GM12878 (cell line): ENCODE measurements at regions not wholly inside any gene's neighbourhood (a gene's known extent, or its start where the extent isn't known, plus 50 kb on each side); places are given as distances from the start of the nearest gene placed in this dataset.

Source experiments
- ATAC-seq: fragments of 200-7000 bp; cut with Tn5 transposase; 3 replicates; pipeline ENCODE4 v1.9.1; 2020; ENCODE audit warnings: mild to moderate bottlenecking, moderate library complexity
- BruUV-seq: library from RNA; stranded (reverse); fragments of 400-500 nt; replicated peaks from 2 replicates; lab custom pipeline; 2021; lab: Mats Ljungman, UMichigan
- CTCF ChIA-PET: fragments of 300-600 bp; sonication (Branson Sonifier 250); formaldehyde crosslinking; extraction: SDS; loops from one replicate; lab custom pipeline; 2021; ENCODE audit warnings: inconsistent platforms; lab: Yijun Ruan, JAX
- POLR2A ChIA-PET: fragments of 350-600 bp; formaldehyde crosslinking; extraction: SDS; loops from one replicate; lab custom pipeline; 2021; ENCODE audit warnings: inconsistent platforms; lab: Charles Lee
- RAD21 ChIA-PET: fragments of 300-600 bp; sonication (Branson Sonifier 250); formaldehyde crosslinking; loops from one replicate; lab custom pipeline; 2023; ENCODE audit warnings: antibody characterized with exemption; ENCODE audit not compliant: unreplicated experiment; lab: Charles Lee
- SMC1A ChIA-PET: fragments of 300-600 bp; sonication (Branson Sonifier 250); formaldehyde crosslinking; loops from one replicate; lab custom pipeline; 2023; ENCODE audit not compliant: unreplicated experiment, uncharacterized antibody; lab: Charles Lee
- DNase-seq: peaks from one replicate; pipeline ENCODE4 v3.0.0-alpha.2; 2011; ENCODE audit warnings: low read depth, low spot score
- FAIRE-seq: peaks from 3 replicates; lab custom pipeline; 2011; peaks lifted over from hg19 to GRCh38; lab: Jason Lieb, UNC
- H2AFZ ChIP-seq: 2 replicates; pipeline ENCODE4 v1.6.0; 2011; ENCODE audit warnings: low read depth, low read length, control low read depth; ENCODE audit not compliant: control insufficient read depth
- H3K27ac ChIP-seq: 2 replicates; pipeline ENCODE4 v1.5.1; 2011; ENCODE audit warnings: control low read depth; ENCODE audit not compliant: control insufficient read depth, insufficient read depth
- H3K27me3 ChIP-seq, 2 experiments: replicated peaks in 1 of 2; 2 replicates each; pipeline versions ENCODE4 v1.6.0 to v1.6.1; 2011; ENCODE audit warnings: low read length in 1 of 2; ENCODE audit not compliant: control insufficient read depth in 2 of 2, insufficient read depth in 2 of 2
- H3K36me3 ChIP-seq, 2 experiments: 2 replicates each; pipeline ENCODE4 v1.5.1; 2011; ENCODE audit warnings: low read length in 1 of 2; ENCODE audit not compliant: control insufficient read depth in 2 of 2, insufficient read depth in 2 of 2
- H3K4me1 ChIP-seq: 2 replicates; pipeline ENCODE4 v1.6.1; 2011; ENCODE audit warnings: mild to moderate bottlenecking, low read length, moderate library complexity, mixed read lengths; ENCODE audit not compliant: control insufficient read depth, insufficient read depth
- H3K4me2 ChIP-seq: 2 replicates; pipeline ENCODE4 v1.6.0; 2011; ENCODE audit warnings: control low read depth; ENCODE audit not compliant: control insufficient read depth, insufficient read depth
- H3K4me3 ChIP-seq: fragments of 200-600 bp; sonication (generic); 2 replicates; pipeline ENCODE4 v1.5.1; 2016
- H3K79me2 ChIP-seq: 2 replicates; pipeline ENCODE4 v1.6.0; 2011; ENCODE audit warnings: low read length; ENCODE audit not compliant: control insufficient read depth, insufficient read depth
- H3K9ac ChIP-seq: 2 replicates; pipeline ENCODE4 v1.8.0; 2011; ENCODE audit warnings: low read length, control low read depth, mixed read lengths; ENCODE audit not compliant: control insufficient read depth, insufficient read depth
- H3K9me3 ChIP-seq: replicated peaks from 3 replicates; pipeline ENCODE4 v1.5.1; 2011; ENCODE audit warnings: mild to moderate bottlenecking, low read length; ENCODE audit not compliant: control insufficient read depth, insufficient read depth
- H4K20me1 ChIP-seq: 2 replicates; pipeline ENCODE4 v1.6.0; 2011; ENCODE audit not compliant: control insufficient read depth, insufficient read depth
- EP300 ChIP-seq, 2 experiments: fragments of 150-350 bp in 1 of 2; IDR thresholded peaks; 2 replicates each; pipeline ENCODE4 v1.6.1; 2011 to 2012; ENCODE audit warnings: low read depth in 2 of 2, low read length in 2 of 2, borderline replicate concordance in 1 of 2, improper control_type of control experiment in 1 of 2, inconsistent platforms in 1 of 2; ENCODE audit not compliant: control insufficient read depth in 1 of 2
- ESRRA ChIP-seq: IDR thresholded peaks from 2 replicates; pipeline ENCODE4 v1.6.1; 2012; ENCODE audit warnings: mild to moderate bottlenecking, low read length, improper control_type of control experiment
- HCFC1 ChIP-seq: fragments of 150-350 bp; IDR thresholded peaks from 2 replicates; pipeline ENCODE4 v1.6.1; 2014; ENCODE audit warnings: low read length
- HDAC2 ChIP-seq: fragments of 200-600 bp; sonication (generic); IDR thresholded peaks from 2 replicates; pipeline ENCODE4 v1.6.1; 2017
- IRF3 ChIP-seq: fragments of 450-650 bp; IDR thresholded peaks from 2 replicates; pipeline ENCODE4 v1.6.1; 2014; ENCODE audit warnings: mild to moderate bottlenecking
- IRF5 ChIP-seq: fragments of 450-650 bp; IDR thresholded peaks from 2 replicates; pipeline ENCODE4 v1.6.1; 2017; ENCODE audit warnings: borderline replicate concordance
- PML ChIP-seq: IDR thresholded peaks from 2 replicates; pipeline ENCODE4 v1.6.1; 2012; ENCODE audit warnings: low read length, inconsistent platforms
- RUNX3 ChIP-seq: IDR thresholded peaks from 2 replicates; pipeline ENCODE4 v1.6.1; 2012; ENCODE audit warnings: low read length, inconsistent platforms
- SIX5 ChIP-seq: IDR thresholded peaks from 2 replicates; pipeline ENCODE4 v1.6.1; 2011; ENCODE audit warnings: mild to moderate bottlenecking, low read depth, low read length, moderate library complexity; ENCODE audit not compliant: severe bottlenecking
- SMAD5 ChIP-seq: IDR thresholded peaks from 2 replicates; pipeline ENCODE4 v1.6.1; 2016; ENCODE audit warnings: antibody characterized with exemption, low read depth
- STAT3 ChIP-seq: IDR thresholded peaks from 2 replicates; pipeline ENCODE4 v1.6.1; 2011; ENCODE audit warnings: low read depth, low read length, improper control_type of control experiment
- TAF1 ChIP-seq: IDR thresholded peaks from 2 replicates; pipeline ENCODE4 v1.6.1; 2011; ENCODE audit warnings: mild to moderate bottlenecking, low read depth, low read length, borderline replicate concordance
- ZNF384 ChIP-seq: IDR thresholded peaks from 2 replicates; pipeline ENCODE4 v1.6.1; 2012; ENCODE audit warnings: low read depth, mild to moderate bottlenecking, low read length, improper control_type of control experiment, borderline replicate concordance
- WGBS: methylation state at CpG from one replicate; pipeline ENCODE4 v1.1.6; 2016; ENCODE audit warnings: low lambda C conversion rate; ENCODE audit not compliant: insufficient replicate concordance, insufficient coverage; ENCODE audit errors: missing lambda C conversion rate; 5-methylcytosine and 5-hydroxymethylcytosine counted together
- in situ Hi-C: fragments of 300-500 bp; cut with MboI; formaldehyde crosslinking; loops from 9 replicates; pipeline ENCODE4 v1.14.3; 2018; ENCODE audit warnings: mixed read lengths
- intact Hi-C: fragments of 100-400 bp; cut with micrococcal nuclease; formaldehyde crosslinking; loops from one replicate; pipeline ENCODE4 v1.14.2; 2022; ENCODE audit not compliant: unreplicated experiment

- in situ Hi-C loops (no loop called here), intact Hi-C loops (loop anchor here (10.0 kb wide), 1 partner anchor 58 kb away; no protein-coding TSS in a partner anchor)
- H3K27ac ChIP-seq = no peak overlapping the region
- no peaks in the 10 kb centered on the region for H3K4me1 ChIP-seq
- H2AFZ ChIP-seq = no peak overlapping the region
- RAD21 ChIA-PET = no interaction called here
- no peaks in the 10 kb centered on the region for H3K36me3 ChIP-seq
- SMC1A ChIA-PET = no interaction called here
- ATAC-seq = no peak
- WGBS = 58% methylated on average over 1 of the region's 1 CpG
- TF ChIP-seq STAT3 (no peak), EP300 (IDR thresholded peaks at IDR 0.05; ENCODE audit: borderline replicate concordance in 1 of 2, control insufficient read depth in 1 of 2, low read depth in 2 of 2, low read length in 2 of 2) (no peak), ZNF384 (no peak), SIX5 (no peak), HCFC1 (no peak)
- CTCF ChIA-PET = no interaction called here
- no peak overlapping the region for H3K9ac ChIP-seq
- H3K4me3 ChIP-seq = no peak overlapping the region
- POLR2A ChIA-PET = no interaction called here
- H4K20me1 ChIP-seq = no peaks in the 10 kb centered on the region
- no peaks in the 10 kb centered on the region for H3K79me2 ChIP-seq
- no peak for DNase-seq
- BruUV-seq = no TSS peak
- no peak for FAIRE-seq
- H3K4me2 ChIP-seq = no peak overlapping the region
- H3K27me3 ChIP-seq = no peaks in the 10 kb centered on the region
- H3K9me3 ChIP-seq = no peaks in the 10 kb centered on the region; the same call in 2 of the 3 replicates
Measured at GRCh38 chr15:39317225-39317624, 263.7 kb upstream of the THBS1 start.

- intact Hi-C loops (loop anchor here (10.0 kb wide), 1 partner anchor 57 kb away; no protein-coding TSS in a partner anchor), in situ Hi-C loops (no loop called here)
- H3K9me3 ChIP-seq = no peaks in the 10 kb centered on the region; the same call in 2 of the 3 replicates
- no TSS peak for BruUV-seq
- no peaks in the 10 kb centered on the region for H3K27me3 ChIP-seq
- CTCF ChIA-PET = no interaction called here
- H3K79me2 ChIP-seq = no peaks in the 10 kb centered on the region
- no peak for TF ChIP-seq SMAD5
- no peak for TF ChIP-seq IRF5
- no peak for TF ChIP-seq PML
- TF ChIP-seq HDAC2 = no peak
- TF ChIP-seq RUNX3 = no peak
- TF ChIP-seq ESRRA = no peak
- no peak for TF ChIP-seq TAF1
- TF ChIP-seq IRF3 = no peak
- 35% methylated on average over 2 of the region's 2 CpGs for WGBS
- ATAC-seq = no peak
- SMC1A ChIA-PET = no interaction called here
- no peak overlapping the region for H3K4me3 ChIP-seq
- no peak overlapping the region for H3K4me2 ChIP-seq
- FAIRE-seq = no peak
- H3K27ac ChIP-seq = no peak overlapping the region
- no peaks in the 10 kb centered on the region for H3K36me3 ChIP-seq
- RAD21 ChIA-PET = no interaction called here
- no peak overlapping the region for H3K9ac ChIP-seq
- no peaks in the 10 kb centered on the region for H3K4me1 ChIP-seq
- H4K20me1 ChIP-seq = no peaks in the 10 kb centered on the region
- H2AFZ ChIP-seq = no peak overlapping the region
- no peak for DNase-seq
- POLR2A ChIA-PET = no interaction called here
Measured at GRCh38 chr15:39318231-39318630, 262.6 kb upstream of the THBS1 start.
